Ishikawa (cell line): ENCODE measurements at regions not wholly inside any gene's neighbourhood (a gene's known extent, or its start where the extent isn't known, plus 50 kb on each side); places are given as distances from the start of the nearest gene placed in this dataset.

ENCODE experiments used
- CEBPB ChIP-seq: IDR thresholded peaks from 2 replicates; pipeline ENCODE4 v1.6.1; 2012
- CREB1 ChIP-seq: IDR thresholded peaks from 2 replicates; pipeline ENCODE4 v1.6.1; 2012; ENCODE audit warnings: low read depth
- EGR1 ChIP-seq: IDR thresholded peaks from 2 replicates; pipeline ENCODE4 v1.6.1; 2012
- EP300 ChIP-seq: IDR thresholded peaks from 2 replicates; pipeline ENCODE4 v1.6.1; 2012; ENCODE audit warnings: borderline replicate concordance
- FOXM1 ChIP-seq: IDR thresholded peaks from 2 replicates; pipeline ENCODE4 v1.6.1; 2012; ENCODE audit warnings: low read depth, borderline replicate concordance
- NFIC ChIP-seq: IDR thresholded peaks from 2 replicates; pipeline ENCODE4 v1.6.1; 2012
- RAD21 ChIP-seq: IDR thresholded peaks from 2 replicates; pipeline ENCODE4 v1.6.1; 2012; ENCODE audit warnings: low read depth
- TAF1 ChIP-seq: IDR thresholded peaks from 2 replicates; pipeline ENCODE4 v1.6.1; 2012; ENCODE audit warnings: low read depth, mild to moderate bottlenecking
- TCF12 ChIP-seq: IDR thresholded peaks from 2 replicates; pipeline ENCODE4 v1.6.1; 2012; ENCODE audit warnings: low read depth
- TEAD4 ChIP-seq: IDR thresholded peaks from 2 replicates; pipeline ENCODE4 v1.6.1; 2012
- YY1 ChIP-seq: IDR thresholded peaks from 2 replicates; pipeline ENCODE4 v1.6.1; 2012; ENCODE audit warnings: low read depth
- ZBTB7A ChIP-seq: IDR thresholded peaks from 2 replicates; pipeline ENCODE4 v1.6.1; 2012; ENCODE audit warnings: low read depth
- TF ChIP-seq, protein P1 (sequence below): IDR thresholded peaks from 2 replicates; pipeline ENCODE4 v1.6.1; 2012
- TF ChIP-seq, protein P2 (sequence below): IDR thresholded peaks from 2 replicates; pipeline ENCODE4 v1.6.1; 2012; ENCODE audit warnings: low read depth, mild to moderate bottlenecking
- TF ChIP-seq, protein P3 (sequence below): IDR thresholded peaks from 2 replicates; pipeline ENCODE4 v1.6.1; 2012

DNA sequence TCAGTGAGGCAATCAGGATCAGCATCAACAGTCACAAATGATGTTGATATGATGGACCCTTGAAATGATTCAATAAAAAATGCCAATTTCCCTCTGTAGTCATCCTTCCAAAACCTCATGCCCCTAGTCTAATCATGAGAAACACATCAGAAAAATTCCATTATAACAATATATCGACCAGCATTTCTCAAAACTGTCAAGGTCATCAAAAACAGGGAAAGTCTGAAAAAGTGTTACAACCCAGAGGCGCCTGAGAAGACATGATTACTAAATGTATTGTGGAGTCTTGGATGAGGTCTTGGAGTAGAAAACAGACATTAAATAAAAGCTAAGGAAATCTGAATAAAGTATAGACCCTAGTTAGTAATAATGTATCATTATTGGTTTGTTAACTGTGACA lies 133.8 kb downstream of the SLC35B3 start:
- TF ChIP-seq TAF1, result no peak
- no peak for TF ChIP-seq EGR1
- TF ChIP-seq RAD21, result no peak
- TF ChIP-seq, protein P1, sequence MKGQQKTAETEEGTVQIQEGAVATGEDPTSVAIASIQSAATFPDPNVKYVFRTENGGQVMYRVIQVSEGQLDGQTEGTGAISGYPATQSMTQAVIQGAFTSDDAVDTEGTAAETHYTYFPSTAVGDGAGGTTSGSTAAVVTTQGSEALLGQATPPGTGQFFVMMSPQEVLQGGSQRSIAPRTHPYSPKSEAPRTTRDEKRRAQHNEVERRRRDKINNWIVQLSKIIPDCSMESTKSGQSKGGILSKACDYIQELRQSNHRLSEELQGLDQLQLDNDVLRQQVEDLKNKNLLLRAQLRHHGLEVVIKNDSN, result no peak
- no peak for TF ChIP-seq NFIC
- TF ChIP-seq, protein P2, sequence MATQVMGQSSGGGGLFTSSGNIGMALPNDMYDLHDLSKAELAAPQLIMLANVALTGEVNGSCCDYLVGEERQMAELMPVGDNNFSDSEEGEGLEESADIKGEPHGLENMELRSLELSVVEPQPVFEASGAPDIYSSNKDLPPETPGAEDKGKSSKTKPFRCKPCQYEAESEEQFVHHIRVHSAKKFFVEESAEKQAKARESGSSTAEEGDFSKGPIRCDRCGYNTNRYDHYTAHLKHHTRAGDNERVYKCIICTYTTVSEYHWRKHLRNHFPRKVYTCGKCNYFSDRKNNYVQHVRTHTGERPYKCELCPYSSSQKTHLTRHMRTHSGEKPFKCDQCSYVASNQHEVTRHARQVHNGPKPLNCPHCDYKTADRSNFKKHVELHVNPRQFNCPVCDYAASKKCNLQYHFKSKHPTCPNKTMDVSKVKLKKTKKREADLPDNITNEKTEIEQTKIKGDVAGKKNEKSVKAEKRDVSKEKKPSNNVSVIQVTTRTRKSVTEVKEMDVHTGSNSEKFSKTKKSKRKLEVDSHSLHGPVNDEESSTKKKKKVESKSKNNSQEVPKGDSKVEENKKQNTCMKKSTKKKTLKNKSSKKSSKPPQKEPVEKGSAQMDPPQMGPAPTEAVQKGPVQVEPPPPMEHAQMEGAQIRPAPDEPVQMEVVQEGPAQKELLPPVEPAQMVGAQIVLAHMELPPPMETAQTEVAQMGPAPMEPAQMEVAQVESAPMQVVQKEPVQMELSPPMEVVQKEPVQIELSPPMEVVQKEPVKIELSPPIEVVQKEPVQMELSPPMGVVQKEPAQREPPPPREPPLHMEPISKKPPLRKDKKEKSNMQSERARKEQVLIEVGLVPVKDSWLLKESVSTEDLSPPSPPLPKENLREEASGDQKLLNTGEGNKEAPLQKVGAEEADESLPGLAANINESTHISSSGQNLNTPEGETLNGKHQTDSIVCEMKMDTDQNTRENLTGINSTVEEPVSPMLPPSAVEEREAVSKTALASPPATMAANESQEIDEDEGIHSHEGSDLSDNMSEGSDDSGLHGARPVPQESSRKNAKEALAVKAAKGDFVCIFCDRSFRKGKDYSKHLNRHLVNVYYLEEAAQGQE, result no peak
- no peak for TF ChIP-seq CEBPB
- TF ChIP-seq ZBTB7A, result no peak
- TF ChIP-seq CREB1, result no peak
- TF ChIP-seq TCF12, result no peak
- TF ChIP-seq, protein P3, sequence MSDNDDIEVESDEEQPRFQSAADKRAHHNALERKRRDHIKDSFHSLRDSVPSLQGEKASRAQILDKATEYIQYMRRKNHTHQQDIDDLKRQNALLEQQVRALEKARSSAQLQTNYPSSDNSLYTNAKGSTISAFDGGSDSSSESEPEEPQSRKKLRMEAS, result no peak
- no peak for TF ChIP-seq FOXM1
- no peak for TF ChIP-seq EP300
- TF ChIP-seq TEAD4, result no peak
- no peak for TF ChIP-seq YY1

DNA sequence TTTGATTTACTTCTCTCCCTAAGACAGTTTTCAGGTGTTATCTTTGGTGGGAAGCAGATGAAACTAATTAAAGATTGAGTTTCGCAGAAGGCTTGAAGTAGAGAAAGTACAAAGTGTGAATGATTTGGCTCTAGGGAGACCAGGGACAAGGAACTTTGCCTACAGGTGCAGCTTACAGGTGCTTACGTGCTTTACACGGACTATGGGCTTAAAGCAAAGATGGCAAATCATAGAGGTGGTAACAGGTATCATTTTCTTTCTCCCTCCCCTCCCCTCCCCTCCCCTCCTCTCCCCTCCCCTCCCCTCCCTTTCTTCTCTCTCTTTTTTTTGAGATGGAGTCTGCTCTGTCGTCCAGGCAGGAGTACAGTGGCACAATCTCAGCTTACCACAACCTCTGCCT lies 136.3 kb downstream of the SLC35B3 start:
- TF ChIP-seq RAD21, result no peak
- no peak for TF ChIP-seq NFIC
- TF ChIP-seq YY1, result no peak
- no peak for TF ChIP-seq TEAD4
- TF ChIP-seq EP300, result no peak
- no peak for TF ChIP-seq TAF1
- TF ChIP-seq TCF12, result no peak
- TF ChIP-seq CREB1, result no peak
- TF ChIP-seq EGR1, result no peak
- no peak for TF ChIP-seq ZBTB7A
- TF ChIP-seq, protein P3, result no peak
- no peak for TF ChIP-seq CEBPB
- TF ChIP-seq, protein P1, result no peak
- TF ChIP-seq, protein P2, result no peak
- TF ChIP-seq FOXM1, result no peak

DNA sequence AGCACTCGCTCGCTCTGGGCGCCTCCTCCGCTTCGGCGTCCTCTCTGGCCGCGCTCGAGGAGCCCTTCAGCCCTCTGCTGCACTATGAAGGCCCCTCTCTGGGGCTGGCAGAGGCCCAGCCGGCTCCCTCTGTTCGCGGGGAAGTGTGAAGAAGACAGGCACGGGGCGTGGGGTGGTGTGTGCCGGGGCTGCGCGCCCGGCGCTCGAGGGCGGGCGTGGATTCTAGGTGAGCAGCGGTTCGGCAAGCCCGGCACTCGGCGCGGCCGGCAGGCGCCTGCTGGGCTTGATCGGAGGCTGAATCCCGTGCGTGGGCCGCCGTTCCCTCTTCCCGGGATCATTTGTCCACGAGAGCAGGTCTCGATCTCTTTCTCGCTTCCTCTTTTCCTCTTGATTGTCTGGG lies 153.0 kb downstream of the SLC35B3 start:
- TF ChIP-seq YY1, result no peak
- TF ChIP-seq, protein P2, result no peak
- no peak for TF ChIP-seq TCF12
- no peak for TF ChIP-seq NFIC
- TF ChIP-seq, protein P3, result no peak
- TF ChIP-seq, protein P1, result no peak
- no peak for TF ChIP-seq CEBPB

DNA sequence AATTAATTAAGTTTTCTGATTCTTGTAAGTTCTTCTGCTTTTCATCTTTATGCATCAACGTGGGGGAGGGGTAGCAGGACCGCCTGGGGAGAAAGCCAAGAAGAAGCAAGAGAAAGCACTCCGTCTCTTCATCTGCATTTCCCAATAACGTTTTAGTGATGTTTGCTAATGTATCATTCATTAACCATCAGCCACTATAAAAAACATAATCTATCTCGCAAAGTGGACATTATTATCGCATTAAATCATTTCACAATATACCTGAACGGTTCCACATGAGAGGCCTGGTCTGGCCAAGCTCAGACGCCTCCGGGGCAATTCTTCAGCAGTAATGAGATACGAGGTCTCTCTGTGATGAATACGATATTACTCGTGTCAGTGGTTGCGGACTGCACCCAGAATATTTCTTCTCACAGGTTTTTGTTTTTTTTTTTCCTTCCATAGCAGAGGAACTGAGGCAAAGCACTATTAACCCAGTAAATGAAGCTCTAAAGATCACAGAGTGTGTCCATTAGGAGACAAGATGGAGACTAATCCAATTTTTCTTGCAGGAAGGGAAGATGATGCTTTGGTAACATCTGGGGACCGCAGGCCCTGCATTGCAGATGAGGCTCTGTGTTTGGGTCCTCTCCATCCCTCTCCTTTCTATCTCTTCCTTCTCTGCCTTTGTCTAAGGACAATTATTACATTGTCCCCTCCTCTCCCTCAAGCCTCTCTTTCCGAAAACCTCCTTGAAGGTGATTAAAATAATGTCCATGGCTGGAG lies 156.1 kb downstream of the SLC35B3 start:
- no peak for TF ChIP-seq TAF1
- no peak for TF ChIP-seq NFIC
- TF ChIP-seq FOXM1, result no peak
- TF ChIP-seq EP300, result no peak
- TF ChIP-seq EGR1, result no peak
- no peak for TF ChIP-seq YY1
- TF ChIP-seq CEBPB, result no peak
- TF ChIP-seq CREB1, result no peak
- TF ChIP-seq, protein P2, result no peak
- TF ChIP-seq, protein P1, result no peak
- TF ChIP-seq RAD21, result no peak
- TF ChIP-seq TEAD4, result no peak
- no peak for TF ChIP-seq ZBTB7A
- TF ChIP-seq, protein P3, result no peak
- TF ChIP-seq TCF12, result no peak
